Calu3 (cell line): ENCODE measurements at regions not wholly inside any gene's neighbourhood (a gene's known extent, or its start where the extent isn't known, plus 50 kb on each side); places are given as distances from the start of the nearest gene placed in this dataset.

Experiments used
- BruUV-seq: library from RNA; stranded (reverse); fragments of 400-500 nt; replicated peaks from 2 replicates; lab custom pipeline; 2021; lab: Mats Ljungman, UMichigan
- CTCF ChIA-PET: fragments of 300-600 bp; sonication (Branson Sonifier 250); formaldehyde crosslinking; loops from one replicate; lab custom pipeline; 2022; ENCODE audit warnings: antibody characterized with exemption; lab: Charles Lee
- DNase-seq: peaks from one replicate; pipeline ENCODE4 v3.0.0; 2022
- H3K27ac Mint-ChIP-seq: one replicate; pipeline ENCODE4 v1.8.0; 2022; ENCODE audit warnings: mixed read lengths; ENCODE audit not compliant: unreplicated experiment
- H3K27me3 Mint-ChIP-seq: one replicate; pipeline ENCODE4 v1.8.0; 2022; ENCODE audit warnings: mixed read lengths; ENCODE audit not compliant: unreplicated experiment
- H3K36me3 Mint-ChIP-seq: one replicate; pipeline ENCODE4 v1.8.0; 2022; ENCODE audit warnings: mild to moderate bottlenecking, moderate library complexity, mixed read lengths; ENCODE audit not compliant: insufficient read depth, unreplicated experiment
- H3K4me1 Mint-ChIP-seq: one replicate; pipeline ENCODE4 v1.8.0; 2022; ENCODE audit warnings: mild to moderate bottlenecking, low read depth, mixed read lengths; ENCODE audit not compliant: unreplicated experiment
- H3K4me3 Mint-ChIP-seq: one replicate; pipeline ENCODE4 v1.8.0; 2022; ENCODE audit warnings: mild to moderate bottlenecking, low read depth, moderate library complexity, mixed read lengths; ENCODE audit not compliant: unreplicated experiment
- H3K9me3 Mint-ChIP-seq: one replicate; pipeline ENCODE4 v1.8.0; 2022; ENCODE audit warnings: low read depth, mixed read lengths; ENCODE audit not compliant: unreplicated experiment
- intact Hi-C: fragments of 100-400 bp; cut with micrococcal nuclease; formaldehyde crosslinking; loops from one replicate; pipeline ENCODE4 v1.10.0; 2022; ENCODE audit not compliant: unreplicated experiment
- TF ChIP-seq, protein P1 (sequence below): fragments of 200-600 bp; IDR thresholded peaks from one replicate; pipeline ENCODE4 v1.8.0; 2022; ENCODE audit warnings: antibody characterized with exemption; ENCODE audit not compliant: unreplicated experiment

GRCh38 chr1:193326296-193326695, 139.9 kb upstream of the B3GALT2 start:
- TF ChIP-seq, protein P1, sequence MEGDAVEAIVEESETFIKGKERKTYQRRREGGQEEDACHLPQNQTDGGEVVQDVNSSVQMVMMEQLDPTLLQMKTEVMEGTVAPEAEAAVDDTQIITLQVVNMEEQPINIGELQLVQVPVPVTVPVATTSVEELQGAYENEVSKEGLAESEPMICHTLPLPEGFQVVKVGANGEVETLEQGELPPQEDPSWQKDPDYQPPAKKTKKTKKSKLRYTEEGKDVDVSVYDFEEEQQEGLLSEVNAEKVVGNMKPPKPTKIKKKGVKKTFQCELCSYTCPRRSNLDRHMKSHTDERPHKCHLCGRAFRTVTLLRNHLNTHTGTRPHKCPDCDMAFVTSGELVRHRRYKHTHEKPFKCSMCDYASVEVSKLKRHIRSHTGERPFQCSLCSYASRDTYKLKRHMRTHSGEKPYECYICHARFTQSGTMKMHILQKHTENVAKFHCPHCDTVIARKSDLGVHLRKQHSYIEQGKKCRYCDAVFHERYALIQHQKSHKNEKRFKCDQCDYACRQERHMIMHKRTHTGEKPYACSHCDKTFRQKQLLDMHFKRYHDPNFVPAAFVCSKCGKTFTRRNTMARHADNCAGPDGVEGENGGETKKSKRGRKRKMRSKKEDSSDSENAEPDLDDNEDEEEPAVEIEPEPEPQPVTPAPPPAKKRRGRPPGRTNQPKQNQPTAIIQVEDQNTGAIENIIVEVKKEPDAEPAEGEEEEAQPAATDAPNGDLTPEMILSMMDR, result no peak
- no TSS peak for BruUV-seq
- Mint-ChIP-seq H3K27me3 (no peaks in the 10 kb centered on the region), H3K4me1 (peaks cover 32% of the 10 kb centered on the region), H3K9me3 (peaks cover 15% of the 10 kb centered on the region), H3K36me3 (no peaks in the 10 kb centered on the region), H3K27ac (peak overlapping the region; percentile 14), H3K4me3 (no peak overlapping the region)
- DNase-seq, result no peak
- CTCF ChIA-PET, result no interaction called here
- intact Hi-C loops, result no loop called here

DNA sequence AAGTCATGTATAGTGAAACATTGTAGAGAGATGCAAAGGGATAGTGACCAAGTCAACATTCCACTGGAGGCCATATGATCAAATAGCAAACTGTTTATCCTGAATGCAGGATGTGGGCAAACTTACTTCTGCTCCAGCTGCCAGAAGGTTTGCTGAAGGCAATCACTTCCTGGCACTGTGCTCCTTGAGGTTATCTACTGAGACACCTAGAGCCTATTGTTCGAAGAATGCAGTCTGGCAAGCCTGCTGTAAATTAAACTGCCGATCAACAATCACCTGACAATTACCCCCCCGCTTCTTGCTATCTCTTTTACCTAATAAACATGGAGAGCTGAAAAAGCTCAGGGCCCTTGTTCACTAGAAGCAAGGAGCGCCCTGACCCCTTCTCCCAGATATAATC, 139.4 kb upstream of the B3GALT2 start:
- TF ChIP-seq, protein P1, result no peak
- intact Hi-C loops, result no loop called here
- H3K36me3 Mint-ChIP-seq, result no peaks in the 10 kb centered on the region
- no peaks in the 10 kb centered on the region for H3K27me3 Mint-ChIP-seq
- peaks cover 15% of the 10 kb centered on the region for H3K9me3 Mint-ChIP-seq
- H3K4me1 Mint-ChIP-seq, result peaks cover 37% of the 10 kb centered on the region
- CTCF ChIA-PET, result no interaction called here
- H3K4me3 Mint-ChIP-seq, result no peak overlapping the region
- H3K27ac Mint-ChIP-seq, result peak overlapping the region; percentile 14
- no TSS peak for BruUV-seq
- no peak for DNase-seq

DNA sequence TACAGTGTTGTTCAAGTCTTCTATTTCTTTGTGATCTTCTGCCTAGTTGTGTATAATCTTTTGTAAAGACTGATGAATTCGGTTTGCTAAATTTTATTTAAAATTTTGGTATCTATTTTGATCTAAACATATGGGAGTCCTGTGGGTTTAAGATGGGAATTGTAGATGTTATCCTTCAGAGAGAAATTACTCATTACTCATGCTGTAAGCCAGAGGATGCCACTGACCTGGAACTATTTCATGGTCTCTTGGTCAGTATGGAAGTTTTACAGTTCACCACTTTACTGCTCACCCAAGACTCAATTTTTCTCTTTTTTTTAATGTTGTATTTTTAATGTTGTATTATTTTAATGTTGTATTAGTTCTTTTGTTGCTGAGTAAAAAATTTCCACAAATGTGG, 138.6 kb upstream of the B3GALT2 start:
- Mint-ChIP-seq H3K4me3 (no peak overlapping the region), H3K27ac (peak overlapping the region; percentile 47), H3K36me3 (no peaks in the 10 kb centered on the region), H3K27me3 (no peaks in the 10 kb centered on the region), H3K9me3 (peaks cover 17% of the 10 kb centered on the region), H3K4me1 (peaks cover 43% of the 10 kb centered on the region)
- intact Hi-C loops, result no loop called here
- DNase-seq, result no peak
- TF ChIP-seq, protein P1, result no peak
- BruUV-seq, result no TSS peak
- CTCF ChIA-PET, result no interaction called here

GRCh38 chr1:193322211-193322610, 135.8 kb upstream of the B3GALT2 start:
- Mint-ChIP-seq H3K4me3 (no peak overlapping the region), H3K36me3 (no peaks in the 10 kb centered on the region), H3K27ac (peak overlapping the region; percentile 87), H3K27me3 (no peaks in the 10 kb centered on the region), H3K4me1 (peaks cover 43% of the 10 kb centered on the region), H3K9me3 (peaks cover 16% of the 10 kb centered on the region)
- intact Hi-C loops, result no loop called here
- peak; percentile 49 for DNase-seq
- no TSS peak for BruUV-seq
- TF ChIP-seq, protein P1, result no peak
- CTCF ChIA-PET, result interaction anchor here (0.9 kb wide), 1 partner anchor 16 kb away, joined by 3 read pairs; no protein-coding TSS in a partner anchor
